ENCODE measurements at regions not wholly inside any gene's neighbourhood (a gene's known extent, or its start where the extent isn't known, plus 50 kb on each side); places are given as distances from the start of the nearest gene placed in this dataset.

- no peak for TF ChIP-seq CTCF (IDR thresholded peaks at IDR 0.05)
- TF ChIP-seq POLR2A (IDR thresholded peaks at IDR 0.05) = no peak
Measured at GRCh38 chrX:139388254-139388653, 142.3 kb upstream of the F9 start.
